ENCODE measurements at regions not wholly inside any gene's neighbourhood (a gene's known extent, or its start where the extent isn't known, plus 50 kb on each side); places are given as distances from the start of the nearest gene placed in this dataset.

GRCh38 chr5:141737535-141737934 lies 55.5 kb upstream of the ARAP3 start:
- Histone ChIP-seq H3K9me3 (no peaks in the 10 kb centered on the region), H3K4me3 (no peak overlapping the region), H3K27me3 (peaks cover 22% of the 10 kb centered on the region), H3K36me3 (no peaks in the 10 kb centered on the region)
- DNase-seq = no peak

GRCh38 chr5:141735823-141736222 lies 53.8 kb upstream of the ARAP3 start:
- H3K4me3 ChIP-seq = no peak overlapping the region
- no peaks in the 10 kb centered on the region for H3K36me3 ChIP-seq
- H3K9me3 ChIP-seq = no peaks in the 10 kb centered on the region
- no peak for DNase-seq
- peaks cover 21% of the 10 kb centered on the region for H3K27me3 ChIP-seq

- DNase-seq = peak; percentile 54
- Histone ChIP-seq H3K9me3 (no peaks in the 10 kb centered on the region), H3K4me3 (no peak overlapping the region), H3K27me3 (peaks cover 21% of the 10 kb centered on the region), H3K36me3 (no peaks in the 10 kb centered on the region)
Observed at GRCh38 chr5:141734501-141735229, 52.6 kb upstream of the ARAP3 start.

- no peak for DNase-seq
- no peaks in the 10 kb centered on the region for H3K9me3 ChIP-seq
- no peaks in the 10 kb centered on the region for H3K36me3 ChIP-seq
- peaks cover 15% of the 10 kb centered on the region for H3K27me3 ChIP-seq
- no peak overlapping the region for H3K4me3 ChIP-seq
Observed at GRCh38 chr5:141733198-141733597, 51.2 kb upstream of the ARAP3 start.

GRCh38 chr5:141732417-141732816 lies 50.4 kb upstream of the ARAP3 start:
- Histone ChIP-seq H3K36me3 (no peaks in the 10 kb centered on the region), H3K27me3 (peaks cover 8% of the 10 kb centered on the region), H3K9me3 (no peaks in the 10 kb centered on the region), H3K4me3 (no peak overlapping the region)
- no peak for DNase-seq
